Stimulated activated CD8-positive, alpha-beta memory T cell treated with anti-CD3 and anti-CD28 coated beads, Interleukin-12 subunit alpha, Interleukin-12 subunit beta, amount 100 ng/mL, for 24 hours (primary cell): ENCODE measurements at regions not wholly inside any gene's neighbourhood (a gene's known extent, or its start where the extent isn't known, plus 50 kb on each side); places are given as distances from the start of the nearest gene placed in this dataset.

ENCODE experiments used
- DNase-seq: peaks from one replicate; pipeline ENCODE4 v3.0.0-alpha.2; 2020; ENCODE audit errors: extremely low read depth

DNA sequence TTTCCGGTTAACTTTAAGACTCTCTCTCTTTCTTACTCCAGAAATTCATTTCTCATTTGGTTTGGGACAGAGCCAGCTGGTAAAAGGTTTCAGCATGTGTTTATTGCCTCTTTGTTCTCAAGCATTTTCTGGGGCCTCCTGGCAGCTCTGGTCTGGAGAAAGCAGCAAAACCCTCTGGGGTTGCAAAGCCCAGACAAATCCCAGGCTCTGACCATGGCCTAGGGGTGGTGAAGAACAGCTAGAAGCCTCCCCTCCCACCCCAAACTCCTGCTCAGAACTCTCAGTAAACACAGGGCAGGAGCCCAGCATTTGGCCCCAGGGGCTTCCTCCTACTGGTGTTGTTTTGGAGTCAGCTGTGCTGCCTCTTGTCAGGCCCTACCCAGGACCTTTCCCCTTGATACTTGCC, 124.2 kb upstream of the SERP2 start:
- DNase-seq: no peak

DNA sequence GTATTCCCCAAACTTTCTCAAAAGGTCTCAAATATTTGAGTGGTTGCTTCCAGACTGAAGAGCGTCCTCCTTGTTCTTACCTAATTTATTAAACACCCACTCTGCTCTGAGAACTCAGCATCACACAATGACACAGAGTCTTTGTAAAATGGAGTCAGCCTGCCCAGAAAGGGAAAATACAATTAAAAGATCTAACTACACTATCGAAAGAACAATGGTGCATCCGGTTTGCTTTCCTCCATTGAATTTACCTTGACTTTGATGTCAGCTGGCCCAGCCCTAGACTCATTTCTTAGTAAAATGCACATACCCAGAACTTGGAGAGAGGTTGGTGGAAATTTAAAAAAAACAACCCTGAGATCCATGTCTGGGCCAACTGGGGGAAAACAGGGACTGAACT, 120.7 kb upstream of the SERP2 start:
- no peak for DNase-seq

DNA sequence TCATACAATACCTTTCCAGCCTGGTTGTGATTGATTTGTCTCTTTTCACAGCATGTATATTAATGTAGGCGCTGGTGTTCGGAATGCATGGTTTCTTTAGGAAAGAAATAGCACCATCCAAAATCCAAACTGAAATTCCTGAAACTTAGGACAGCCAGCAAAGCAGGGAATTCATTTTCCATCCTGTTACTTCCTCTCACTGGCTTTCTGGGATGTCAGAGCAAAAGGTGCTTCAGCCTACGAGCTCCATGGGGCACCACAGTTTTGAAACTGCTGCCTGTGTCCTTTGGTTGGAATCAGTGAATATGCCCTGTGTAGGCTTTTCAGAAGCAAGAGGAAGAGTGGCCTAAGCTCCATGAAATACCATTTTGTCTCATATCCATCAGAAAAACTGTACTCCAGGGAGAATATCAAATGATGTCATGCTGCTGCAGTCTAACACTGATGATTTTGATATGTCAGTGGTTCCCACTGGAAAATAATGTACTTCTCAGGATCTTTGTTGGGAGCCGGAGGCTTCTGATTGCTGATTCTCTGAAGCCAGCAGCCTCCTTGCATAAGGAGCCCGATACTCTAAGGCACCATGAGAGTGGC, 117.8 kb upstream of the SERP2 start:
- no peak for DNase-seq

DNA sequence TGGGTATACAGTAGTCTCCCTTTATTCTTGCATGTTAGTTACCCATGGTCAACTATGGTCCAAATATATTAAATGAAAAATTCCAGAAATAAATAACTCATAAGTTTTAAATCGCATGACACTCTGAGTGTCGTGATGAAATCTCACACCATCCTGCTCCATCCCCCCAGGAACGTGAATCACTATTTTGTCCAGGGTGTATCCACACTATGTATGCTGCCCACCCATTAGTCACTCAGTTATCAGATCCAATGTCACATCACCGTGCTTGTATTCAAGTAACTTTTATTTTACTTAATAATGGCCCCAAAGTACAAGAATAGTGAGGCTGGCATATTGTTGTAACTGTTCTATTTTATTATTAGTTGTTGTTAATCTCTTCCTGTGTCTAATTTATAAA, 115.8 kb upstream of the SERP2 start:
- no peak for DNase-seq

DNA sequence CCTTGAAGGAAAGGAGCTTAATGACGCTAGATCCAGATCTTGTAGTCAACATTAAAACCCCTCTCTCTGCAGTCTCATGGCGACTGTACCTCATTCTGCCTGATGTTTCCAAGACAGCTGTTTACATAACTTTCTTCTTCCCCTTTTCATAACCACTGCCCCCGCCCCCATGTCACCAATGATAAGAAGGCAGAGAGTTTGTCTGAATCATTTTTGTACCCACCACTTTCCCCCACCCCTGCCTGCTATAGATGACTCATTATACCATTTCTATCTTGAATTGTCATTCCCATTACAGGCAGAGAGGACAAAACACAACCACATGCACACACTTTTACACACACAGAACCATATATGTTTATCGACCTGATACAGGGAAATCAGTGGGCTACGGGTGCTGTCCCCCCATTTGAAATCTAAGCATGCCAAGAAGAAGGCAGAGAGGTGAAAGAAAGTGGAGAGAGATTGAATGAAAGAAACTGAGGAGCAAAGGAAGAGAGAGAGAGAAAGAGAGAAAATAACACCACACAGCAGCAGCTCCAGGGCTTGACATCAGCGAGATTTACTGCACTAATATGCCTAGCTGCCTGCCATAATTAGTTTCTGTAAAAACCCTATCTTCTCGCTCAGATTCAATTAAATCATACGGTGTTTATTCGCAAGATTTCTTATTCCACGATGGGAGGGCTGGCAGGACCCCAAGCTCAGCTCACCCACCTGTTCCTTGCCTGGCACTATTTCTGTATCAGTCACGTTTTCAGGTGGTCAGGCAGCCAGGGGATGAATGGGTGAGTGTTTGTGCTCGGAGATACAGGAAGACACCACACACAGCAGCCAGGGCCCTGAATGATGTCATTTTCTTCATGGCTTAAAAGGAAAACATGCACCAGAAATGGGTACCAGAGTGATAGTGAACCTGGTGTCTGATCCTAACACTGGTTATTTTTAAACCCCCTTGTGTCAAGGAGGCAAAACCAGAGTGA, 114.3 kb upstream of the SERP2 start:
- DNase-seq: peak; percentile 63

DNA sequence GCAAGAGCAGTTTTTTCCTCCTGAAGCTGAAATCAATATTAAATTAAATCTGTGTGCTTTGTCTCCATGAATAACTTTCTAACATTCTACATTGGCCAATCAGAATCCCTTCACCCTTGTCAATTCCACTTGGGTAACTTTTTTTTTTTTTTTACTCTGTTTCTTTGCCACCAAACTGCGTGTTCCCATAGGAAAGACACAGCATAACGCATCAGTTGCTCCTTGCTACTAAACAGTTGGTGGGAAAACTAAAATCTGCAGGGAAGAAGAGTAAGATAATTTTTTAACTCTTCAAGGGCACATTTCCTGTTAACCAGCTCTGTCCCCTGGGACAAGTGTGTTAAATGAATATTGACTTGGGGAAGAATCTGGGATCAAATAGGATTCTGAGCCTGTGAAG, 113.3 kb upstream of the SERP2 start:
- no peak for DNase-seq

DNA sequence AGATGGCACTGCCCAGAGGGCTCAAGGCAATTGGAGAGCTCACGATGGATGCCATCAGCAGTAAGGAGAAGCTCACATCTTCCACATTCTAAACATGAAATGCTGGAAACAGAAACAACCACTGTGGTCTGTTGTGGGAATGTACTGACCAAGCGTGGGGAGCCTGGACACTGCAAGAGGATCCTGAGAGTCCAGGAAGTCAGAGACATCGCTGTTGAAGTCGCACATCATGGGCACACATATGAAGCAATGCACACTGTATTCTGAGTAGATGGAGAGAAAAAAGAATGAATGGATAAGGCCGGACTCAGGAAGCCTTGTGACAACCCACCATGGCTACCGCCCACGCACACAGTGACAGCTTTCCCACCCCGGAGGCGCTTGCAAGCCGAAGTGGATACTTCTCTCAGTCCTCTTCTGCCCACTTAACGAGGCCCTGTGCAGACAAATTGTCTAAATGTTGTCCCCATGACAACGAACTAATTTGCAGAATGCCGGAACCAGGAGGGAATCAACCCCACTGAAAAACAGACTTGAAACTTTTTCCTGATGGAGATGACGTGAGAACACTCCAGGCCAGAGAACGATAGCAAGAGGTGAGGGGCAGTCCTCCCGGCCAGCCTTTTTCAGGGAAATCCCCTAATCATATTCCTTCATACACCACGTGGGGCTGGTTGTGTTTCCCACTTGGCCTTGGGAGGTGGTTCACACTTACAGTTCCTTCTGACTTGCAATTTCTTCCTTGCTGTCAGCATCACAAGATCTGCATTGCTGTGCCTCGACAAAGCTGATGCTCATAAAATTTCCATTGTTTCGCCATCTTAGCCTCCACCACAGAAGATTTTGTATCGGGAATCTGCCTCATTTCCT, 109.6 kb upstream of the SERP2 start:
- DNase-seq: no peak

DNA sequence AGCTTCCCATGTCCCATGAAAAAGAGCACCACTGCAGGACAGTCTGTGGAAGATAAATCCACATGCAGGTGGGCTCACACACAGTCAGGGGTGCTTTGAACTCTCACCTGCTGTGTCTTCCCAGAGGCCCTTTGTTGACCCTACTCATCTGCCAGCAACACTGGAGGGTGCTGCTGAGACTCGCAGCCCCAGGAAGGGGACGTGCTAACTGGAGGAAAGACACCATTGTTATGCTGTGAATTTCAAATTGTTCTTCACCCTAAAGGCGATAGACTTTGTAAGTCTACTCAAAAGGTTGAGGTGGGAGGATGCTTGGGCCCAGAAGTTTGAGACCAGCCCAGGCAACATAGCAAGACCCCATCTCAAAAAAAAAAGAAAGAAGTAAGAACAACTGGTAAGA, 107.3 kb upstream of the SERP2 start:
- no peak for DNase-seq

DNA sequence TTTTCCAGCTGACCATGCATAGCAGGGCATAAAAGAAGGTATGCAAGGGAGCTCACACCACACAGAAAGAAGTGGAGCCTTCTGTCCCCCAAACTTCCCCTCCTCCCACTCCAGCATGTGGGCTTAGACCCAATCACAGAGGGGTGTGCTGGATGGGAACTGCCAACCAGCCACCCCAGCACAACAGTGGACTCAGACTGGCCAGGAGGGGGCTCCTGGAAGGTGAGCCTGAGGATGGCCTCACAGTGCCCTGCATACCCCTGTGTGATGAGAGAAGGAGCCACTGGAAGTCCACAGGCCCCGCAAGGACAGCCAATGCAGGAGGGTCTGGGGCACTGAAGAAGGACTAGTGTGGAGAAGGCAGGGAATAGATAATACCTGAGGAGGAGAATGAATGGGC, 106.9 kb upstream of the SERP2 start:
- DNase-seq: no peak

DNA sequence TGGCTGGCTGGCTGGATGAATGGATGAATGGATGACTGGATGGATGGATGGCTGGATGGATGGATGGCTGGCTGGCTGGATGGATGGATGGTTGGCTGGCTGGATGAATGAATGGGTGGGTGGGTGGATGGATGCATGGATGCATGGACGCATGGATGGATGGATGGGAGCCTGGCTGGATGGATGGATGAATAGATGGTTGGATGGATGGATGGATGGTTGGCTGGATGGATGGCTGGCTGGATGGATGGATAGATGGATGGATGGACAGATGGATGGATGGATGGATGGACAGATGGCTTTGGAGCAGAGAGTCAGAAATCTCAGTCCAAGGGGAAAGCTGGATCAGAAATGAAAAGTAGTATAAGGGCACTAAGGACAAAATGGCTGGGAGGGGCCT, 106.4 kb upstream of the SERP2 start:
- no peak for DNase-seq

DNA sequence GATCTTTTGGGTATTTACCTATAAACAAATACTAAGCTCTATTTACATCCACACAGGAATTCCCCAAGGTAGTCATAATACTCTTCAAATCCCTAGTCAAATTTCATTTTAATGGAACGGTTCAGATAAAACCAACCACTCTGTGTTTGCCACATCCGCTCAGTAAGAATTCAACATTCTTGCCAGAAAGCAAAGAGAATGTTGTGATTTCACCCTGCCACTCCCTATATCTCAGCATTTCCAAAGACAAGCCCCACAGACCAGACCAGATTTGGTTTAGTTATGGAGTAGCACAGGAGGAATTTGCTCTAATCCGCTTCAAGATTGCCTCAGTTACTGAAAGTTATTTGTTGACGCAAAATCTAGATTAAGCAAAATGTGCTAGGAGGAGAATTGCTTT, 105.6 kb upstream of the SERP2 start:
- no peak for DNase-seq

DNA sequence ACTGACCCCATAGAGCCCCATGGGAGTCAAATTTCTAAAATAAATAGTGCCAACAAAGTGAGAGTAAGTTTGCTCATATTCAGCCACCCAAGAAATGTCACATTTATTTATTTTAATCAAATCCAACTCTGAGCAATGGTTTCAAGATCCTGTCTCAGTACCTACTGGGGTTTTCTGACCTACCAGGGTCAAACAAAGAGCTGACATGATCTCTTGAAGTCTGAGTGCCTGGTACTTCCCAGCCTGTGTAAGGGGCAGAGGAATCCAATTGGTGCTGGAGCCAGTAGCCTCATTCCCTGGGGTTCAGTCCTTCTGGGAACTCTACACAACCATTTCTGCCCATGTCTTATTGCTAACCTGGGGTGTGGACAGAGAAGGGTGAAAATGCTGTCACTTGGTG, 104.6 kb upstream of the SERP2 start:
- no peak for DNase-seq

DNA sequence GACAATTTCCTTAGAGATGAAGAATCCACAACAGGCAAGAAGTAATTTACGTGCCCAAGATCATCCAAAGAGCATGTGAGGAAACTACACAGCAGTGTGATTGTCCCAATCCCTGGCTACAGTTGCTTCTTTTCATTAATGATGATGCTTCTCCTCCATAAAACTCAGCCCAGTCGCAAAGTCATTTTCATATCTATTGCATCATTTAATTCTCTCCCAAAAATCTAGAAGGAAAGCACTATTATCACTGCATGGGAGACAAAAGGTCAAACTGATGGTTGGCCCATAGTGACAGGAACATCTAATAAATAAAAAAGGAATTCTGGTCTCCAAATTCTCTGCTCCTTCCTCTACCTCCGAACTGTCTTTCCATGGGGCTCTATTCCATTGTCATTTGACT, 103.5 kb upstream of the SERP2 start:
- DNase-seq: no peak

DNA sequence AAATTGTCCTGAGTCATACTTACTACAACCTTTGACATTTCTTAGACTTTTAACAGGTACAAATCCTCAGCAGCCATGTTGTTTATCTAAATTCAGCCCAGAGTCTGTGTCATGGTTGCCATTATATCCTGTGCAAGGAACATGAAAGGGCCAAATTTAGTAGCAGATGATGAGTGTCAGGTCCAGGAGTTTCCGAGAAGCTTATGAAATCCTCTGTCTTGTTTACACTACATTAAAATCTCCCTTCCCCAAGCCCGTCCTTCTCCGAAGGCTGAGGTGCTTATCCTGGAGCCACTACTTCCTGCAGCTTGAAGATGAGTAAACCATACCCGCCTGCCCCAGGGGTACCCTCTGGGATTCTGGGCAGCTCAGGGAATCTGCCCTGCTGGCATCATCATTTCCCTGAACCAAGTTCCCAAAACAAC, 102.6 kb upstream of the SERP2 start:
- DNase-seq: no peak

DNA sequence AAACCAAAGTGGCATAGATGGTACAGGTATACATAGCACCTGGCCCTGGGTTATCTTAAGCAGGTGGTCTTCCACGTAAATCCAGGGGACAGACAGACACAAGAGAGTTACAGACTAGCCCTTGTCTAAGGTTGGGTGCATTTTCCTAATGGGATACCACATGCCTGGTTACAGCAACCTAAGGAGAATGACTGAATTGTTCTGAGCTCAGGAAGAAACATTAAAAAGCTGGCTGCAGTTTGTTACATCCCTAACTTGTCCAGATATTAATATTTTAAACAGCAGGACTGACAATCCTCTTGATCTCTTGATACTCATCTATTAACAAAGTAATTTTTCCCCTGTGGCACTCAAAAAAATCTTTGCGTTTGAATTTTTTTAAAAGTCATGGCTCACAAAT, 102.2 kb upstream of the SERP2 start:
- no peak for DNase-seq

DNA sequence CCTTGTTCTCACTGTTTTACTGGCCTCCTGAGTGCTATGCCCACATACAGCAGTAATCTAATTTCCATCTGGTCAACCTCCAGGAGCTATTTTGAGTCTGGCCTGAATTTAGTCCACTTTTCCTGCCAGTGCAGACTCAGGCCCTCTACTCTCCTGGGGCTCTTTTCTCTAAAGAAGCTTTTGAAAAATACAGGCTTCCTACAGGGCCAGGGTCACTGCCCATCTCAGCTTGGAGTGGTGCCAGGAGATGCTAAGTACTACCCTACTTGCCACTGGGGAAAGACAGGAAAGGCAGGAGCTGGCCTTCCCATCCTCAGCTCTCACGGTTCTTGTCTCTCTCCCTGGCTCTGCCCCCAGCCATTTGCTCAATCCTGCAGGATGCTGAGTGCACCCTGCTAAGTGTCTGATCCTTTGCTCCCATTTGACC, 101.7 kb upstream of the SERP2 start:
- DNase-seq: no peak

DNA sequence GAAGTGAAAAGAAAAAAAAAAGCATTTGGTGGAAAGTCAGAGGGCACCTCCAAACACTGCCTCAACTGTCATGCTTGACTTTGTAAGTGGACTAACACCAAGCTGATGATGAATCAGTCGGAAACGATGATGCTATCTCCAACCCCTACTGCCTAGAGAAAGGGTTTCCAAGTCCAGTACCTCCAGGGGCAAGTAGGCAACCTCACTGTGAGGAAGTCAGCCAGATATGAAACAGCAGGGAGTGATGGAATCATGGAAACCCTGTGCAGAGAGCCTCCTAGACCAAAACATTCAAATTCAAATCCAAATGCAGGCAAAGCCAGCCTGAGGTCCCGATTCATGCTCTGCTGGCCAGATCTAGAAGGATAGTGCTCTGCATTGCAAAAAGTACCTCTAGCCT, 100.9 kb upstream of the SERP2 start:
- no peak for DNase-seq

DNA sequence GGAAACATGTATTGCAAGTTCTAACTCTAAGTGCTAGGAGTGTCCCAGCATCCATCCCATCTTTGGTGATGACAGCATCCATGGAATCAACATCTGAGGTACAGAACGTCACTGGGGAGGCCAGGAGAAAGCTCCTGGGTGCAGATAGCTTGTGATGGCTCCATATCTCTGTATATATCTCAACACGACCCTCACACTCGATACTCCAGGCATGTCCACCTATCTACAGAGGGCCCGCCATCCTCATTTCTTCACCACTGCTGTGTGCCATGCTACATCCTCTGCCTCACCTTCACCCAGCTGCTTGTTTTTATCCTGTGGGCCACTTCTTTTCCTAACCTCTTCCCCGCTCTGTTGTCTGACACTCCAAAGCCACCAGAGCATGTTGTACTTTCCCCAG, 100.4 kb upstream of the SERP2 start:
- no peak for DNase-seq

DNA sequence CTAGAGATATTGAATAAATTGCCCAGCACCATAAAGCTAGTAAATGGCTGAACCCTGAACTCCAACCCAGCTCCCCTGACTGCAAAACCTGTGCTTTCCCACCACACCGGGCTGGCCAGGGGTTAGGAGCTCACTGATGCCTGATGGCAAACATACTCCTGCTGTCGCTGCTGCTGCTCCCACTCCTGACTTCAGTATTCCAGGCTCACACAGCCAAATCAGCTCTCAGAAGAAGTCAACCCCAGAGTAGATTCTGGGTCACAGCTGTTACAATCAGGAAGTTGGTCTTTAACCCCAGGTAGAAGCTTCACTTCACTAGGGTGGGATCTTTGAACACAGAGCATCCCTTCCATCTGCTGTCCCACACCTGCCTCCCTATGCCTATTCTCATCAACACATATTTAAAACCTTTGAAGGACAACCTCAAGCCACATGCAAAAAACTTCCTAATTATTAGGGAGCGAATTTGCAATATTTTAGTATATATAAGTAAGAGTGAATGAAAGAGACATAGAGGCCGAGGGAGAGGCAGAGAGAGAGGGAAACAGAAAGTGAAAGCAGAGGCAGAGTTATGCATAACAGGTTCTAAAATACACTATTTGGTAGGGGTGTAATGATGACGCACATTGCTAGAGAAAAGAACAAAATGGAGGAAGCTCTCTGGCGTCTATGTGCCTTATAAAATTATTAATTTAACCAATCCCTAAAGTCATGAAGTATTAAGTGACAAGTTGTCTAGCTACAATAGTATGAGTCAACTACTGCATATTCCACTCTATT, 99.4 kb upstream of the SERP2 start:
- no peak for DNase-seq

DNA sequence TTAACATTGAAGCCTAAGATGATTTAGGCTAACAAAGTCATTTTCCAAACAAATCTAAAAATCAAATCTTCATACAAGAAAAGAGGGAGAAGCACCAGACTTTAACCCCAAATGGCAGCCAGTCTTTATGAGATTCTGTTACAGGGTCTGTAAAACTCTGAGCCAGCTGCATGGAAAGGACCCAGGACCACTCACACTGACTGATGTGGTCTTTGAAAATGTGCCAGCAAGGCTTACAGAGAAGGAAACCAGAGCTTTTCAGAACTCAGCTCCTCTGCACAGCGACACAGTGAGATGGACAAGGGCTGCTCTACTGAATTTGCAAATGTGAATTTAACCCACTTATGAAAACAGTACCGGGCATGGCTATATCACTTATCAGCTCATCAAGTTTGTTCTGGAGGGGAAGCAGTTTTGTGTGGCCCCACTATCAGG, 98.8 kb upstream of the SERP2 start:
- no peak for DNase-seq

DNA sequence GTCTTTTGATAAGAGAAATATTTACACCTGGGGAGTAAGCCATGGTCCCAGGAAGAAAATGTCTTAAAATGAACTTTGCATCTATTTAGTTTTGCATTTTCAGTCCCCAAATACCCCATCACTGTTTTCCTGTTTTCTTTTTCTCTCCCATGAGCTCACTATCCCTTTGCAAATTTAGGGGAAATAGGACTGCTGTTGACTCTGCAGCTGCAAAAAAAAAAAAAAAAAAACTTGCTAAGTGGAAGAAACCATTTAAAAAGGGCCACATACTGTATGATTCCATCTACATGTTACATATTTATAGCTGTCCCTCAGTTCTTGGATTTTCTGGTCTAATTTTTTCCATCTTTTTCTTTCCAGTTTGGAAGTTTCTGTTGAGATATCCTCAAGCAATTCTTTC, 98.2 kb upstream of the SERP2 start:
- no peak for DNase-seq

DNA sequence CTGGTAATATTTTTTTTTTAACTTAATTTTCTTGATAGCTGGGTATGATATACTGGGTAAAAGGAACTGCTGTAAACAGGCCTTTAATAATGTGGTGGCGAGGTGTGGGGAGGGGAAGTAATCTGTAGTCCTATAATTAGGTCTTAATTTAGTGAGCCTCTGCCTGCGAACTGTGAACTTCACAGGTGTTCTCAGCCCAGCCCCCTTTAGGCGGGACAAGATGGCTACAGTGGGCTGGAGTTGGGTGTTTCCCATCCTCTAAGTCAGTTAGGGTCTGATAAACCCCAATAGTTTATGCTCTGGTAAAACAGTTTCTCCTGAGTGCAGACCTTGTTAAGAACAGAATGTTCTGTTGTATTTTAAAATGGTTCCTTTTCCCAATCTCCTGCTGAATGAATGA, 97.6 kb upstream of the SERP2 start:
- no peak for DNase-seq
